Esophagus squamous epithelium (tissue), 5 donors: ENCODE measurements at regions not wholly inside any gene's neighbourhood (a gene's known extent, or its start where the extent isn't known, plus 50 kb on each side); places are given as distances from the start of the nearest gene placed in this dataset.

ENCODE experiments used
- DNase-seq: peaks from one replicate; lab custom pipeline; 2025; lab: John Stamatoyannopoulos, UW
- H3K27ac ChIP-seq, 4 donors: fragments of 200-600 bp; sonication (generic); one replicate each; pipeline ENCODE4 v1.5.1; 2016 to 2019; ENCODE audit warnings: mild to moderate bottlenecking in 1 of 4
- H3K27me3 ChIP-seq, 4 donors: fragments of 200-600 bp; sonication (generic); 1 replicate in 3 of 4; 2 replicates in 1 of 4; pipeline versions ENCODE4 v1.5.1 to v1.6.0; 2017 to 2021; ENCODE audit warnings: antibody characterized with exemption in 1 of 4
- H3K36me3 ChIP-seq, 3 donors: fragments of 200-600 bp; sonication (generic); one replicate each; pipeline ENCODE4 v1.5.1; 2016 to 2019
- H3K4me1 ChIP-seq, 3 donors: fragments of 200-600 bp; sonication (generic); one replicate each; pipeline ENCODE4 v1.5.1; 2017 to 2019
- H3K4me3 ChIP-seq, 4 donors: fragments of 200-600 bp; sonication (generic); 1 replicate in 3 of 4; 2 replicates in 1 of 4; pipeline ENCODE4 v1.5.1; 2016 to 2019; ENCODE audit warnings: mild to moderate bottlenecking in 2 of 4, moderate library complexity in 1 of 4
- H3K9me3 ChIP-seq, 3 donors: fragments of 200-600 bp; sonication (generic); one replicate each; pipeline ENCODE4 v1.5.1; 2016 to 2019
- POLR2A ChIP-seq, 4 donors: fragments of 450-650 bp; IDR thresholded peaks; one replicate each; pipeline ENCODE4 v1.6.1; 2017; ENCODE audit warnings: antibody characterized with exemption in 4 of 4, mild to moderate bottlenecking in 4 of 4, moderate library complexity in 3 of 4
- WGBS, 2 donors: methylation state at CpG; one replicate each; pipeline ENCODE4 v1.1.5; 2018; 5-methylcytosine and 5-hydroxymethylcytosine counted together
- intact Hi-C: fragments of 100-400 bp; cut with DNase I; formaldehyde crosslinking; loops from one replicate; pipeline ENCODE4 v1.15.0; 2022
- TF ChIP-seq, protein P1 (sequence below), 6 experiments: fragments of 450-650 bp in 4 of 6; fragments of 200-600 bp in 2 of 6; sonication (generic) in 2 of 6; IDR thresholded peaks; one replicate each; pipeline ENCODE4 v1.5.1; 2016 to 2019; ENCODE audit warnings: antibody characterized with exemption in 6 of 6, mild to moderate bottlenecking in 4 of 6, moderate library complexity in 4 of 6
- donor health status: DM: yes; HTN: yes; CAD: no.

DNA sequence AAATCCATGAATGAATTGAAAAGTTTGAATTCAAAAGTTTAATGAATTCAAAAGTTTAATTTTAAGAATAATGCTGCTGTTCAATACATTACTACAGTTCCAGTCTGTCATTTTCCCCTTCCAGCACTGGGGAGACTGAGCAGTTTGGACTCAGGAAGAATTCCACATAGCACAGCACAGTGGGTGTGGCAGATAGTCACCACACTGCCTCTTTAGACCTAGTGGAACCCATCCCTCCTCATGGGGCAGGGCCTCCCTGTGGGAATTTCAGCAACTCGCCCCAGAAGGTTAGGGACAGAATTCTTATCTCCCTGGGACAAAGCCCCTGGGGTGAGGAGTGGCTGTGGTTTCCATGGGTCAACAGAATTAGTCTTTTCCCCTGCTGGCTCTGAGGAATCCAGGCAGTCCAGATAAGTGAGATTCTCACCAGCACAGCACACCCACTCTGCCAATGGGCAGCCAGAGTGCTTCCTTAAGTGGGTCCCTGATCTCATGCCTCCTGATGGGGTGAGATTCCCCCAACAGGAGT, 442.0 kb upstream of the SYT4 start:
- intact Hi-C loops = no loop called here
- no peak overlapping the region for H3K27ac ChIP-seq
- WGBS, 2 donors = no CpG with 5 or more reads among the region's 1 CpG
- TF ChIP-seq, protein P1, sequence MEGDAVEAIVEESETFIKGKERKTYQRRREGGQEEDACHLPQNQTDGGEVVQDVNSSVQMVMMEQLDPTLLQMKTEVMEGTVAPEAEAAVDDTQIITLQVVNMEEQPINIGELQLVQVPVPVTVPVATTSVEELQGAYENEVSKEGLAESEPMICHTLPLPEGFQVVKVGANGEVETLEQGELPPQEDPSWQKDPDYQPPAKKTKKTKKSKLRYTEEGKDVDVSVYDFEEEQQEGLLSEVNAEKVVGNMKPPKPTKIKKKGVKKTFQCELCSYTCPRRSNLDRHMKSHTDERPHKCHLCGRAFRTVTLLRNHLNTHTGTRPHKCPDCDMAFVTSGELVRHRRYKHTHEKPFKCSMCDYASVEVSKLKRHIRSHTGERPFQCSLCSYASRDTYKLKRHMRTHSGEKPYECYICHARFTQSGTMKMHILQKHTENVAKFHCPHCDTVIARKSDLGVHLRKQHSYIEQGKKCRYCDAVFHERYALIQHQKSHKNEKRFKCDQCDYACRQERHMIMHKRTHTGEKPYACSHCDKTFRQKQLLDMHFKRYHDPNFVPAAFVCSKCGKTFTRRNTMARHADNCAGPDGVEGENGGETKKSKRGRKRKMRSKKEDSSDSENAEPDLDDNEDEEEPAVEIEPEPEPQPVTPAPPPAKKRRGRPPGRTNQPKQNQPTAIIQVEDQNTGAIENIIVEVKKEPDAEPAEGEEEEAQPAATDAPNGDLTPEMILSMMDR (IDR thresholded peaks at IDR 0.05) = no peak
- no peak for TF ChIP-seq POLR2A (IDR thresholded peaks at IDR 0.05)
- H3K27me3 ChIP-seq = no peaks in the 10 kb centered on the region
- peaks cover 0 to 5% (median 0%) of the 10 kb centered on the region in 3 donors for H3K9me3 ChIP-seq
- H3K4me3 ChIP-seq = no peak overlapping the region
- no peaks in the 10 kb centered on the region for H3K4me1 ChIP-seq
- no peaks in the 10 kb centered on the region for H3K36me3 ChIP-seq
- DNase-seq = no peak

DNA sequence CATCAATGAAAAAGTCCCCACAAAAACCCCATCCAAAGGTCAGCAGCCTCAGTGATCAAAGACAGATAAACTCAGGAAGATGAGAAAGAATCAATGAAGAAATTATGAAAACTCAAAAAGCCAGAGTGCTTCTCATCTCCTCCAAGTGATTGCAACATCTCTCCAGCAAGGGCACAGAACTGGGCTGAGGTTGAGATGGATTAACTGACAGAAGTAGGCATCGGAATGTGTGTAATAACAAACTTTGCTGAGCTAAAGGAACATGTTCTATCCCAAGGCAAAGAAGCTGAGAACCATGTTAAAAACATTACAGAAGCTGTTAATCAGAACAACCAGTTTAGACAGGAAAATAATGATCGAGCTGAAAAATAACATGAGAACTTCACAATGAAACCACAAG, 442.8 kb upstream of the SYT4 start:
- intact Hi-C loops = no loop called here
- WGBS, 2 donors = 69 to 79% methylated on average over 2 of the region's 2 CpGs
- no peaks in the 10 kb centered on the region for H3K4me1 ChIP-seq
- DNase-seq = no peak
- no peaks in the 10 kb centered on the region for H3K36me3 ChIP-seq
- peaks cover 0 to 5% (median 0%) of the 10 kb centered on the region in 3 donors for H3K9me3 ChIP-seq
- H3K27me3 ChIP-seq = no peaks in the 10 kb centered on the region
- TF ChIP-seq POLR2A (IDR thresholded peaks at IDR 0.05) = no peak
- TF ChIP-seq, protein P1 (IDR thresholded peaks at IDR 0.05) = no peak
- no peak overlapping the region for H3K4me3 ChIP-seq
- no peak overlapping the region for H3K27ac ChIP-seq

DNA sequence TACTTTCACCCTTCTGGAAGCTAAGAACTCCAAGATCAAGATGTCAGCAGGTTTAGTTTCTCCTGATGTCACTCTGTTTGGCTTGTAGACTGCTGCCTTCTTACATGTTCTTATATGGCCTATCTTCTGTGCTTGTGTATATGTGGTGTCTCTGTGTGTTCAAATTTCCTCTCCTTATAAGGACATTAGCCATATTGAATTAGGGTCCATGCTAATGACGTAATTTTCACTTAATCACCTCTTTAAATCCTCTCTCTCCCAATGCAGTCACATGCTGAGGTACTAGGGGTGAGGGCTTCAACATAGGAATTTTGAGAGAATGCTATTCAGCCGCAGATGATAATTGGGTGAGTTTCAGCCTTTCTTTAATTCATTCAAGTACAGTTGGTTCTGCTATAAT, 458.3 kb upstream of the SYT4 start:
- Histone ChIP-seq H3K9me3 (no peaks in the 10 kb centered on the region), H3K36me3 (no peaks in the 10 kb centered on the region), H3K27me3 (no peaks in the 10 kb centered on the region), H3K4me3 (no peak overlapping the region), H3K4me1 (no peaks in the 10 kb centered on the region), H3K27ac (no peak overlapping the region)
- no peak for DNase-seq
- intact Hi-C loops = no loop called here
- no peak for TF ChIP-seq POLR2A (IDR thresholded peaks at IDR 0.05)
- TF ChIP-seq, protein P1 (IDR thresholded peaks at IDR 0.05) = no peak
- WGBS, 2 donors = 47 to 59% methylated on average over 2 of the region's 2 CpGs

DNA sequence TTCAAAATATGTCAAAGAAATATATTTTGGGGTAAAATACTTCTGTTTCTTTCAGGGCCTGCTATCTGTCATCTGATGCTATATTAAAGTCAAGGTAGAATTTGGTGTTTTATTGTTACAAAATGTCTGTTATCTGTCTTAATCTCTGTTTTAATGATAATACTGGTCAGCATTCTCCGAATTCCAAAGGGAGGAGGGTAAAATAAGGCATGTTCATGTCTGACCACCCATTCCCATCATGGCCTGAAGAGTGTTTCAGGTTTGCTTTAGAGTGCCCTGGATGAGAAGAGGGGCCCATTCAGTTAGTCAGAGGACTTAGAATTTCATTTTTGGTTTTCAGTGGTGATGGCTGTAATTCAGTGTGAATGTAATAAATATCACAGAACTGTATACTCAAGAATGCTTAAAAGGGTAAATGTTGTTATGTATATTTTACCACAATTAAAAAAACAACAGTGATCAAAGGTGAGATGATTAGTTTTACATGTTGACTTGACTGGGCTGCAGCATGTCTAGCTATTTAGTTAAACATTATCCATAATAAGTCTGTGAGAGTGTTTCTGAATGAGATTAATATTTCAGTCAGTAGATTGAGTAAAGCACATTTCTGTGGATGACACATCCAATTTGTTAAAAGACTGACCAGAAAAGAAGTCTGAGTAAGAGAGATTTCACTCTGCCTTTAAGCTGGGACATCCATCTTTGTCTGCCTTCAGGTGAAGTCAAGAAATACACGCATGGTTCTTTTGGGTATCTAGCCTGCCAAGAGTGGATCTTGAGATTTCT, 467.9 kb upstream of the SYT4 start:
- intact Hi-C loops = no loop called here
- Histone ChIP-seq H3K36me3 (no peaks in the 10 kb centered on the region), H3K27me3 (no peaks in the 10 kb centered on the region), H3K9me3 (no peaks in the 10 kb centered on the region), H3K27ac (no peak overlapping the region), H3K4me1 (no peaks in the 10 kb centered on the region), H3K4me3 (no peak overlapping the region)
- no peak for DNase-seq
- TF ChIP-seq POLR2A (IDR thresholded peaks at IDR 0.05) = no peak
- TF ChIP-seq, protein P1 (IDR thresholded peaks at IDR 0.05) = no peak
- 68 to 74% methylated on average over 2 of the region's 2 CpGs for WGBS, 2 donors

DNA sequence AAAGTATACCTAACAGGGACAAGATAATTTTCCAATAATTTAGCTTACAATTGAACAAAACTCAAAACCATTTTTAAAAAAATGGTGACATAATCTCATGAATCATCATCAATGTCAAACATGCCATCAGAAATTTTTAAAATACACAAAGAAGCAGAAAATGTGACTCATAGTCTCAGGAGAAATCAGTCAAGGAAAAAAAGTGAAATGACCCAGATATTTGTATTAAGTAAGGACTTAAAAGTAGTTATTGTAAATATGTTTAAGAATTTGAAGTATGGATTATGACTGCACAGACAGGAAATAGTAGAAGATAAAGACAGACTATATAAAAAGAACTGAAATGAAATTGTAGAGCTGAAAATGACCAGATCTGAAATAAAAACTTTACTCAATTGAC, 473.9 kb upstream of the SYT4 start:
- Histone ChIP-seq H3K9me3 (no peaks in the 10 kb centered on the region), H3K4me1 (no peaks in the 10 kb centered on the region), H3K4me3 (no peak overlapping the region), H3K27ac (no peak overlapping the region), H3K36me3 (no peaks in the 10 kb centered on the region), H3K27me3 (no peaks in the 10 kb centered on the region)
- intact Hi-C loops = no loop called here
- DNase-seq = no peak
- TF ChIP-seq, protein P1 (IDR thresholded peaks at IDR 0.05) = no peak
- no peak for TF ChIP-seq POLR2A (IDR thresholded peaks at IDR 0.05)
